Neural progenitor cell (in vitro differentiated cells): ENCODE measurements at regions not wholly inside any gene's neighbourhood (a gene's known extent, or its start where the extent isn't known, plus 50 kb on each side); places are given as distances from the start of the nearest gene placed in this dataset.

Experiments
- DNase-seq: peaks from one replicate; pipeline ENCODE4 v3.0.0-alpha.2; 2016; ENCODE audit warnings: low spot score
- H2AFZ ChIP-seq: fragments of 200-600 bp; sonication (generic); replicated peaks from 2 replicates; pipeline ENCODE4 v1.6.1; 2016; ENCODE audit warnings: antibody characterized with exemption
- H3F3A ChIP-seq: fragments of 200-600 bp; sonication (generic); 2 replicates; pipeline ENCODE4 v1.6.1; 2016; ENCODE audit warnings: antibody characterized with exemption, low read depth
- H3K27ac ChIP-seq: fragments of 200-600 bp; sonication (generic); 2 replicates; pipeline ENCODE4 v1.5.1; 2016; ENCODE audit warnings: mild to moderate bottlenecking
- H3K27me3 ChIP-seq: fragments of 200-600 bp; sonication (generic); 2 replicates; pipeline ENCODE4 v1.6.1; 2016; ENCODE audit warnings: mild to moderate bottlenecking, moderate library complexity
- H3K36me3 ChIP-seq: fragments of 200-600 bp; sonication (generic); 2 replicates; pipeline ENCODE4 v1.5.1; 2016
- H3K4me1 ChIP-seq: fragments of 200-600 bp; sonication (generic); 2 replicates; pipeline ENCODE4 v1.6.1; 2016; ENCODE audit warnings: mixed run types
- H3K4me2 ChIP-seq: fragments of 200-600 bp; sonication (generic); 2 replicates; pipeline ENCODE4 v1.6.1; 2016
- H3K4me3 ChIP-seq: fragments of 200-600 bp; sonication (generic); 2 replicates; pipeline ENCODE4 v1.5.1; 2016
- H3K79me2 ChIP-seq: fragments of 200-600 bp; sonication (generic); 2 replicates; pipeline ENCODE4 v1.6.1; 2016; ENCODE audit warnings: low read depth
- H3K9ac ChIP-seq: fragments of 200-600 bp; sonication (generic); 2 replicates; pipeline ENCODE4 v1.6.1; 2016
- H3K9me3 ChIP-seq: fragments of 200-600 bp; sonication (generic); 2 replicates; pipeline ENCODE4 v1.5.1; 2016; ENCODE audit warnings: low read depth
- H4K20me1 ChIP-seq: fragments of 200-600 bp; sonication (generic); 2 replicates; pipeline ENCODE4 v1.6.1; 2016; ENCODE audit warnings: low read depth
- H3K27ac Mint-ChIP-seq: 3 replicates; pipeline ENCODE4 v1.8.0; 2021; ENCODE audit warnings: mixed read lengths
- H3K27me3 Mint-ChIP-seq: 2 replicates; pipeline ENCODE4 v1.8.0; 2022; ENCODE audit warnings: low read depth, mild to moderate bottlenecking, inconsistent platforms, moderate library complexity, mixed read lengths; ENCODE audit not compliant: insufficient read depth
- H3K36me3 Mint-ChIP-seq: 3 replicates; pipeline ENCODE4 v1.8.0; 2021; ENCODE audit warnings: mixed read lengths
- H3K4me1 Mint-ChIP-seq: 3 replicates; pipeline ENCODE4 v1.8.0; 2021; ENCODE audit warnings: mixed read lengths
- H3K4me3 Mint-ChIP-seq: 3 replicates; pipeline ENCODE4 v1.8.0; 2021; ENCODE audit warnings: mild to moderate bottlenecking, moderate library complexity, mixed read lengths
- H3K9me3 Mint-ChIP-seq: 3 replicates; pipeline ENCODE4 v1.8.0; 2020; ENCODE audit warnings: mixed read lengths
- EZH2 ChIP-seq: fragments of 200-600 bp; sonication (generic); IDR thresholded peaks from 2 replicates; pipeline ENCODE4 v1.6.1; 2017; ENCODE audit warnings: antibody characterized with exemption, mild to moderate bottlenecking, moderate library complexity
- EZH2phosphoT487 ChIP-seq: fragments of 200-600 bp; sonication (generic); IDR thresholded peaks from 2 replicates; pipeline ENCODE4 v1.6.1; 2017; ENCODE audit warnings: antibody characterized with exemption
- TF ChIP-seq, protein P1 (sequence below): fragments of 200-600 bp; sonication (generic); IDR thresholded peaks from 2 replicates; pipeline ENCODE4 v1.5.1; 2017; ENCODE audit warnings: antibody characterized with exemption, mild to moderate bottlenecking

- H3K9ac ChIP-seq: no peak overlapping the region
- H3K9me3 ChIP-seq: no peaks in the 10 kb centered on the region
- H3K4me1 ChIP-seq: no peaks in the 10 kb centered on the region
- H3K79me2 ChIP-seq: no peaks in the 10 kb centered on the region
- no peaks in the 10 kb centered on the region for H3K36me3 ChIP-seq
- Mint-ChIP-seq H3K4me3 (no peak overlapping the region), H3K36me3 (peaks cover 5% of the 10 kb centered on the region), H3K27ac (no peak overlapping the region), H3K4me1 (no peaks in the 10 kb centered on the region), H3K27me3 (no peaks in the 10 kb centered on the region), H3K9me3 (peaks cover 18% of the 10 kb centered on the region)
- no peak overlapping the region for H3K4me3 ChIP-seq
- TF ChIP-seq EZH2 (no peak), EZH2phosphoT487 (no peak)
- TF ChIP-seq, protein P1, sequence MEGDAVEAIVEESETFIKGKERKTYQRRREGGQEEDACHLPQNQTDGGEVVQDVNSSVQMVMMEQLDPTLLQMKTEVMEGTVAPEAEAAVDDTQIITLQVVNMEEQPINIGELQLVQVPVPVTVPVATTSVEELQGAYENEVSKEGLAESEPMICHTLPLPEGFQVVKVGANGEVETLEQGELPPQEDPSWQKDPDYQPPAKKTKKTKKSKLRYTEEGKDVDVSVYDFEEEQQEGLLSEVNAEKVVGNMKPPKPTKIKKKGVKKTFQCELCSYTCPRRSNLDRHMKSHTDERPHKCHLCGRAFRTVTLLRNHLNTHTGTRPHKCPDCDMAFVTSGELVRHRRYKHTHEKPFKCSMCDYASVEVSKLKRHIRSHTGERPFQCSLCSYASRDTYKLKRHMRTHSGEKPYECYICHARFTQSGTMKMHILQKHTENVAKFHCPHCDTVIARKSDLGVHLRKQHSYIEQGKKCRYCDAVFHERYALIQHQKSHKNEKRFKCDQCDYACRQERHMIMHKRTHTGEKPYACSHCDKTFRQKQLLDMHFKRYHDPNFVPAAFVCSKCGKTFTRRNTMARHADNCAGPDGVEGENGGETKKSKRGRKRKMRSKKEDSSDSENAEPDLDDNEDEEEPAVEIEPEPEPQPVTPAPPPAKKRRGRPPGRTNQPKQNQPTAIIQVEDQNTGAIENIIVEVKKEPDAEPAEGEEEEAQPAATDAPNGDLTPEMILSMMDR: no peak
- no peak for DNase-seq
- H4K20me1 ChIP-seq: no peaks in the 10 kb centered on the region
- no peak overlapping the region for H3K27ac ChIP-seq
- H3K4me2 ChIP-seq: no peak overlapping the region
- H3F3A ChIP-seq: no peaks in the 10 kb centered on the region
- H3K27me3 ChIP-seq: no peaks in the 10 kb centered on the region
- no peak overlapping the region for H2AFZ ChIP-seq
These were observed 1399.3 kb downstream of the STIM2 start for GRCh38 chr4:28259951-28260350.

DNA sequence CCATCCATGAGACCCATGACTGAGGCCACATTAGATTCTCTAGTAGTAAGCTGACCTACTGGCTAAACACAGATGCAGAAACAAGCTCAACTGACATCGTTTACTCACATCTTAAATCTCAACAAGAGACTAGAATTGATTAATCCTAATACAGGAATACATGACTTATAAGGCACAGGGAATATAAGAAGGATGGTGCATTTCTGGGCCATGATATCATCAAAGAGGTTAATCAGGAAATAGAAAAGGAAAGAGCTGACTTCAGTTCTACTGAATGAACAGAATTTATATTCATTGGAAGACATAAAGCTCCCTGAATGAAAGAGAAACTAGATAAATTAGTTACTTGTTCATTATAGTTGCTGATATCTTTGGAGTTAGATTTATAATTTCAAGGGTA is 1406.5 kb downstream of the STIM2 start:
- H3K27ac Mint-ChIP-seq: no peak overlapping the region
- Histone ChIP-seq H3F3A (no peaks in the 10 kb centered on the region), H3K4me2 (no peak overlapping the region), H3K27ac (no peak overlapping the region), H3K27me3 (no peaks in the 10 kb centered on the region), H3K4me1 (no peaks in the 10 kb centered on the region), H3K9me3 (no peaks in the 10 kb centered on the region), H3K79me2 (no peaks in the 10 kb centered on the region), H3K9ac (no peak overlapping the region), H2AFZ (no peak overlapping the region), H3K36me3 (no peaks in the 10 kb centered on the region), H4K20me1 (no peaks in the 10 kb centered on the region), H3K4me3 (no peak overlapping the region)
- DNase-seq: no peak
- TF ChIP-seq, protein P1: no peak
- no peak for TF ChIP-seq EZH2phosphoT487
- no peak for TF ChIP-seq EZH2
- no peaks in the 10 kb centered on the region for H3K27me3 Mint-ChIP-seq
- no peaks in the 10 kb centered on the region for H3K36me3 Mint-ChIP-seq
- H3K4me1 Mint-ChIP-seq: no peaks in the 10 kb centered on the region
- H3K9me3 Mint-ChIP-seq: peaks cover 3% of the 10 kb centered on the region
- H3K4me3 Mint-ChIP-seq: no peak overlapping the region

- Histone ChIP-seq H3K27ac (no peak overlapping the region), H3K4me1 (no peaks in the 10 kb centered on the region), H2AFZ (no peak overlapping the region), H4K20me1 (no peaks in the 10 kb centered on the region), H3K79me2 (no peaks in the 10 kb centered on the region), H3K36me3 (no peaks in the 10 kb centered on the region), H3K4me2 (no peak overlapping the region), H3K9ac (no peak overlapping the region), H3K27me3 (no peaks in the 10 kb centered on the region), H3K9me3 (no peaks in the 10 kb centered on the region), H3F3A (no peaks in the 10 kb centered on the region), H3K4me3 (no peak overlapping the region)
- H3K9me3 Mint-ChIP-seq: peaks cover 5% of the 10 kb centered on the region
- H3K27me3 Mint-ChIP-seq: peaks cover 3% of the 10 kb centered on the region
- no peak overlapping the region for H3K27ac Mint-ChIP-seq
- H3K4me3 Mint-ChIP-seq: no peak overlapping the region
- H3K4me1 Mint-ChIP-seq: no peaks in the 10 kb centered on the region
- DNase-seq: no peak
- TF ChIP-seq EZH2 (no peak), EZH2phosphoT487 (no peak)
- TF ChIP-seq, protein P1: no peak
- H3K36me3 Mint-ChIP-seq: no peaks in the 10 kb centered on the region
These were observed 1408.8 kb downstream of the STIM2 start for GRCh38 chr4:28269426-28269825.

GRCh38 chr4:28277931-28278330 is 1417.3 kb downstream of the STIM2 start:
- Mint-ChIP-seq H3K27me3 (peaks cover 5% of the 10 kb centered on the region), H3K4me3 (no peak overlapping the region), H3K4me1 (no peaks in the 10 kb centered on the region), H3K27ac (no peak overlapping the region), H3K36me3 (peaks cover 2% of the 10 kb centered on the region), H3K9me3 (peaks cover 14% of the 10 kb centered on the region)
- no peaks in the 10 kb centered on the region for H3K9me3 ChIP-seq
- no peak overlapping the region for H3K27ac ChIP-seq
- no peak overlapping the region for H3K9ac ChIP-seq
- H3F3A ChIP-seq: no peaks in the 10 kb centered on the region
- H3K4me2 ChIP-seq: no peak overlapping the region
- no peak overlapping the region for H2AFZ ChIP-seq
- no peaks in the 10 kb centered on the region for H3K36me3 ChIP-seq
- no peaks in the 10 kb centered on the region for H3K27me3 ChIP-seq
- no peaks in the 10 kb centered on the region for H4K20me1 ChIP-seq
- H3K4me3 ChIP-seq: no peak overlapping the region
- TF ChIP-seq, protein P1: no peak
- no peak for TF ChIP-seq EZH2phosphoT487
- no peak for TF ChIP-seq EZH2
- peaks cover 6% of the 10 kb centered on the region for H3K4me1 ChIP-seq
- no peaks in the 10 kb centered on the region for H3K79me2 ChIP-seq
- DNase-seq: no peak
